MM.1S (cell line): ENCODE measurements at regions not wholly inside any gene's neighbourhood (a gene's known extent, or its start where the extent isn't known, plus 50 kb on each side); places are given as distances from the start of the nearest gene placed in this dataset.

Source experiments
- EZH2 ChIP-seq: fragments of 300-600 bp; sonication (generic); optimal IDR thresholded peaks from 2 replicates; pipeline ENCODE3; 2017; ENCODE audit warnings: low read depth, mild to moderate bottlenecking, antibody characterized with exemption, low read length, mixed read lengths
- EZH2phosphoT487 ChIP-seq: fragments of 300-600 bp; sonication (generic); IDR thresholded peaks from 2 replicates; pipeline ENCODE4 v1.6.1; 2018; ENCODE audit warnings: antibody characterized with exemption, low read length
- TF ChIP-seq, protein P1 (sequence below): fragments of 300-600 bp; sonication (generic); IDR thresholded peaks from 2 replicates; pipeline ENCODE4 v1.5.1; 2016; ENCODE audit warnings: antibody characterized with exemption, low read length, mixed read lengths

DNA sequence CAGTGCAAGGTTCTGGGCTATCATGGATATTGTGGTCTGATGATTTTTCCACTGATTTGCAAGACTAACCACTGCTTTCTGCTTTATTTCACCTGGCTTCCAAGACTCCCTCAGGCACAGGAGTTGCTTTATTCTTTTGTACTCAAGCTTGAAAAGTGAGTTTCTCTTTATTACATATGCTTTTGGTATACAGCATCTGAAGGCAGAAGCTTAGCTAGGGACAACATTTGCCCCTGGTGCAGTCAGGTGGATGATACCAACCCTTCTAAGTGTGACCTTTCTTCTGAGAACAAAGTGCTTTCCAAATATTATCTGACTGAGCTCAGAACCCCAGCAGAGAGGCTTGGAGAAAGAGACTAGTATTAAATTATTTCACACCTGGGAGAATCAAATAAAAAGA lies 94.0 kb upstream of the PHACTR1 start:
- TF ChIP-seq, protein P1, sequence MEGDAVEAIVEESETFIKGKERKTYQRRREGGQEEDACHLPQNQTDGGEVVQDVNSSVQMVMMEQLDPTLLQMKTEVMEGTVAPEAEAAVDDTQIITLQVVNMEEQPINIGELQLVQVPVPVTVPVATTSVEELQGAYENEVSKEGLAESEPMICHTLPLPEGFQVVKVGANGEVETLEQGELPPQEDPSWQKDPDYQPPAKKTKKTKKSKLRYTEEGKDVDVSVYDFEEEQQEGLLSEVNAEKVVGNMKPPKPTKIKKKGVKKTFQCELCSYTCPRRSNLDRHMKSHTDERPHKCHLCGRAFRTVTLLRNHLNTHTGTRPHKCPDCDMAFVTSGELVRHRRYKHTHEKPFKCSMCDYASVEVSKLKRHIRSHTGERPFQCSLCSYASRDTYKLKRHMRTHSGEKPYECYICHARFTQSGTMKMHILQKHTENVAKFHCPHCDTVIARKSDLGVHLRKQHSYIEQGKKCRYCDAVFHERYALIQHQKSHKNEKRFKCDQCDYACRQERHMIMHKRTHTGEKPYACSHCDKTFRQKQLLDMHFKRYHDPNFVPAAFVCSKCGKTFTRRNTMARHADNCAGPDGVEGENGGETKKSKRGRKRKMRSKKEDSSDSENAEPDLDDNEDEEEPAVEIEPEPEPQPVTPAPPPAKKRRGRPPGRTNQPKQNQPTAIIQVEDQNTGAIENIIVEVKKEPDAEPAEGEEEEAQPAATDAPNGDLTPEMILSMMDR: no peak
- TF ChIP-seq EZH2 (no peak), EZH2phosphoT487 (no peak)
